ENCODE measurements at regions not wholly inside any gene's neighbourhood (a gene's known extent, or its start where the extent isn't known, plus 50 kb on each side); places are given as distances from the start of the nearest gene placed in this dataset.

DNA sequence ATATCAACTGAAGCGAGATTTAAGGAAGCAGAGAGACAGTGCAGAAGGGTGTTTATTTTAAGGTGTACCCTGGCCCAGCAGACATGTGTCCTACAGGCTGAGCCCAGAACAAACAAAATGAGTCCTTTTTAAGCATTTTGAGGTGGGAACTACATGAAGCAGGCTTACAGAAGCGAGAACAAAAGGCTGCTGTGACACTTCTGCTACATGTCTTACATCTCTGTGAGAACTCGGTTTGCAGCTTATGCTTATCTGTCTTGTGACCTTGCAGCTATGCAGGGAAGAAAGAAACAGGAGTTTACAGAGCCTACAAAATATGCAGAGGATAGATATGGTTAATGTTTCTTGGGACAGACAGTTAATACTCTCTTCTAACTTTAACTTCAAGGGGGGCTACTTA lies 295.9 kb downstream of the CEMIP2 start:
- Mint-ChIP-seq H3K4me1 (ENCODE audit: low read depth) (no peaks in the 10 kb centered on the region), H3K9me3 (no peaks in the 10 kb centered on the region), H3K27me3 (peaks cover 25% of the 10 kb centered on the region), H3K36me3 (ENCODE audit: low read depth) (no peaks in the 10 kb centered on the region), H3K4me3 (no peak overlapping the region), H3K27ac (no peak overlapping the region)
- DNase-seq (no peak), ATAC-seq (ENCODE audit: poor library complexity) (no peak)
- Histone ChIP-seq H3K4me3 (ENCODE audit: low read length) (no peak overlapping the region), H3K27ac (ENCODE audit: low read depth in 1 of 2, low read length in 2 of 2) (no peak overlapping the region), H3K9me3 (ENCODE audit: control insufficient read depth in 1 of 2, insufficient read depth in 1 of 2, low read length in 2 of 2) (peaks cover 0 to 3% of the 10 kb centered on the region in 2 experiments), H3K36me3 (ENCODE audit: insufficient read depth, low read length) (no peaks in the 10 kb centered on the region), H3K27me3 (ENCODE audit: control insufficient read depth in 1 of 2, insufficient read depth in 2 of 2, low read length in 2 of 2) (peaks cover 6 to 10% of the 10 kb centered on the region in 2 experiments), H3K4me1 (ENCODE audit: insufficient read depth, low read length) (no peaks in the 10 kb centered on the region)
- ChIA-PET CTCF (no interaction called here), POLR2A (no interaction called here)
- intact Hi-C loops (cut with DNase I, micrococcal nuclease): no loop called here
- TF ChIP-seq, protein P1, sequence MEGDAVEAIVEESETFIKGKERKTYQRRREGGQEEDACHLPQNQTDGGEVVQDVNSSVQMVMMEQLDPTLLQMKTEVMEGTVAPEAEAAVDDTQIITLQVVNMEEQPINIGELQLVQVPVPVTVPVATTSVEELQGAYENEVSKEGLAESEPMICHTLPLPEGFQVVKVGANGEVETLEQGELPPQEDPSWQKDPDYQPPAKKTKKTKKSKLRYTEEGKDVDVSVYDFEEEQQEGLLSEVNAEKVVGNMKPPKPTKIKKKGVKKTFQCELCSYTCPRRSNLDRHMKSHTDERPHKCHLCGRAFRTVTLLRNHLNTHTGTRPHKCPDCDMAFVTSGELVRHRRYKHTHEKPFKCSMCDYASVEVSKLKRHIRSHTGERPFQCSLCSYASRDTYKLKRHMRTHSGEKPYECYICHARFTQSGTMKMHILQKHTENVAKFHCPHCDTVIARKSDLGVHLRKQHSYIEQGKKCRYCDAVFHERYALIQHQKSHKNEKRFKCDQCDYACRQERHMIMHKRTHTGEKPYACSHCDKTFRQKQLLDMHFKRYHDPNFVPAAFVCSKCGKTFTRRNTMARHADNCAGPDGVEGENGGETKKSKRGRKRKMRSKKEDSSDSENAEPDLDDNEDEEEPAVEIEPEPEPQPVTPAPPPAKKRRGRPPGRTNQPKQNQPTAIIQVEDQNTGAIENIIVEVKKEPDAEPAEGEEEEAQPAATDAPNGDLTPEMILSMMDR (IDR thresholded peaks at IDR 0.05): no peak

DNA sequence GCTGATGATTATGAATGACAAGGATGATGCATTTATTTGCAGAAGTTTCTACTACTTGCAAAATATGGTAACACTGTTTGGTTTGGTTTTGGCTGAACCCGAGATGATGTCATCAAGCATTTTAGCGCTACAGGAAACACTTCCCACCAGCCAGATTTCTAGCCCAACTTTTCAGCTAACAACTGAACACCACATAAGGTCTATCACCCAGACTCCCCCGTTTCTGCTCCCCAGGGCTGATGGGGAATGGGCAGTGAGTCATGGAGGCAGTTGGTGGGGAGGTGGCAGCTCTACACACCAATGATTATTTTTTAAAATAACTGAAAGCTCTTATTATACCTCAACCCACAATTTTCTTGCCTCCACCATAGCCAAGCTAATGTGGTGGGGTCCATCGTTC lies 302.9 kb downstream of the CEMIP2 start:
- H3K4me3 ChIP-seq (ENCODE audit: low read length): no peak overlapping the region
- ChIA-PET CTCF (no interaction called here), POLR2A (no interaction called here)
- Mint-ChIP-seq H3K27ac (no peak overlapping the region), H3K9me3 (no peaks in the 10 kb centered on the region), H3K4me3 (no peak overlapping the region), H3K4me1 (ENCODE audit: low read depth) (no peaks in the 10 kb centered on the region), H3K27me3 (no peaks in the 10 kb centered on the region), H3K36me3 (ENCODE audit: low read depth) (no peaks in the 10 kb centered on the region)
- intact Hi-C loops (cut with DNase I, micrococcal nuclease): no loop called here
- no peaks in the 10 kb centered on the region for H3K36me3 ChIP-seq (ENCODE audit: insufficient read depth, low read length)
- no peak for DNase-seq
- peaks cover 0 to 3% of the 10 kb centered on the region in 2 experiments for H3K9me3 ChIP-seq (ENCODE audit: control insufficient read depth in 1 of 2, insufficient read depth in 1 of 2, low read length in 2 of 2)
- no peaks in the 10 kb centered on the region for H3K4me1 ChIP-seq (ENCODE audit: insufficient read depth, low read length)
- ATAC-seq (ENCODE audit: poor library complexity): no peak
- TF ChIP-seq, protein P1 (IDR thresholded peaks at IDR 0.05): no peak
- H3K27me3 ChIP-seq (ENCODE audit: control insufficient read depth in 1 of 2, insufficient read depth in 2 of 2, low read length in 2 of 2): no peaks in the 10 kb centered on the region
- no peak overlapping the region for H3K27ac ChIP-seq (ENCODE audit: low read depth in 1 of 2, low read length in 2 of 2)

DNA sequence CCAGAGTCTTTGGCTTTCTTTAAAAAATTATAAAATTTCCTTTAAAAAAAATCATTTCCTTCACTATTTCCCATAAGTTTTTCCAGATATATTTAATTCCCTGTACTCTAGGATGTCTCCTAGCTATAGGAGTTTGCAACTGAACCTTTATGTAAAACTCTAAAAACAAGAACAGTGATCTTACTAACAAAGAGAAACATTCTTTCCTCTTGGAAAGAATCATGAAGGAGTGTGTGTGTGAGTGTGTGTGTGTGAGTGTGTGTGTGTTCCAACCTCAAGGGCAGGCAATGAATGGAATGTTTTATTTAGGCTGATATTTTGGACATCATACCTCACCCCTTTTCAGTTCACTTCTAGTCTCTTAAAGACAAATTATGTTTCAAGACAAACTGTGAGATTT lies 309.2 kb downstream of the CEMIP2 start:
- Histone ChIP-seq H3K9me3 (ENCODE audit: control insufficient read depth in 1 of 2, insufficient read depth in 1 of 2, low read length in 2 of 2) (no peaks in the 10 kb centered on the region), H3K27ac (ENCODE audit: low read depth in 1 of 2, low read length in 2 of 2) (no peak overlapping the region), H3K27me3 (ENCODE audit: control insufficient read depth in 1 of 2, insufficient read depth in 2 of 2, low read length in 2 of 2) (no peaks in the 10 kb centered on the region), H3K4me1 (ENCODE audit: insufficient read depth, low read length) (no peaks in the 10 kb centered on the region), H3K36me3 (ENCODE audit: insufficient read depth, low read length) (no peaks in the 10 kb centered on the region), H3K4me3 (ENCODE audit: low read length) (no peak overlapping the region)
- ChIA-PET CTCF (no interaction called here), POLR2A (no interaction called here)
- no peak overlapping the region for H3K27ac Mint-ChIP-seq
- no peaks in the 10 kb centered on the region for H3K27me3 Mint-ChIP-seq
- H3K4me1 Mint-ChIP-seq (ENCODE audit: low read depth): no peaks in the 10 kb centered on the region
- no peaks in the 10 kb centered on the region for H3K36me3 Mint-ChIP-seq (ENCODE audit: low read depth)
- H3K9me3 Mint-ChIP-seq: no peaks in the 10 kb centered on the region
- TF ChIP-seq, protein P1 (IDR thresholded peaks at IDR 0.05): no peak
- intact Hi-C loops (cut with DNase I, micrococcal nuclease): no loop called here
- DNase-seq (no peak), ATAC-seq (ENCODE audit: poor library complexity) (no peak)
- no peak overlapping the region for H3K4me3 Mint-ChIP-seq

Measured in CD4-positive, alpha-beta T cell (primary cell).